GM12878 (cell line): ENCODE measurements at regions not wholly inside any gene's neighbourhood (a gene's known extent, or its start where the extent isn't known, plus 50 kb on each side); places are given as distances from the start of the nearest gene placed in this dataset.

Experiments used
- ATAC-seq: fragments of 200-7000 bp; cut with Tn5 transposase; 3 replicates; pipeline ENCODE4 v1.9.1; 2020; ENCODE audit warnings: mild to moderate bottlenecking, moderate library complexity
- BruUV-seq: library from RNA; stranded (reverse); fragments of 400-500 nt; replicated peaks from 2 replicates; lab custom pipeline; 2021; lab: Mats Ljungman, UMichigan
- CTCF ChIA-PET: fragments of 300-600 bp; sonication (Branson Sonifier 250); formaldehyde crosslinking; extraction: SDS; loops from one replicate; lab custom pipeline; 2021; ENCODE audit warnings: inconsistent platforms; lab: Yijun Ruan, JAX
- POLR2A ChIA-PET: fragments of 350-600 bp; formaldehyde crosslinking; extraction: SDS; loops from one replicate; lab custom pipeline; 2021; ENCODE audit warnings: inconsistent platforms; lab: Charles Lee
- RAD21 ChIA-PET: fragments of 300-600 bp; sonication (Branson Sonifier 250); formaldehyde crosslinking; loops from one replicate; lab custom pipeline; 2023; ENCODE audit warnings: antibody characterized with exemption; ENCODE audit not compliant: unreplicated experiment; lab: Charles Lee
- SMC1A ChIA-PET: fragments of 300-600 bp; sonication (Branson Sonifier 250); formaldehyde crosslinking; loops from one replicate; lab custom pipeline; 2023; ENCODE audit not compliant: unreplicated experiment, uncharacterized antibody; lab: Charles Lee
- DNase-seq: peaks from one replicate; pipeline ENCODE4 v3.0.0-alpha.2; 2011; ENCODE audit warnings: low read depth, low spot score
- FAIRE-seq: peaks from 3 replicates; lab custom pipeline; 2011; peaks lifted over from hg19 to GRCh38; lab: Jason Lieb, UNC
- H2AFZ ChIP-seq: 2 replicates; pipeline ENCODE4 v1.6.0; 2011; ENCODE audit warnings: low read depth, low read length, control low read depth; ENCODE audit not compliant: control insufficient read depth
- H3K27ac ChIP-seq: 2 replicates; pipeline ENCODE4 v1.5.1; 2011; ENCODE audit warnings: control low read depth; ENCODE audit not compliant: control insufficient read depth, insufficient read depth
- H3K27me3 ChIP-seq, 2 experiments: replicated peaks in 1 of 2; 2 replicates each; pipeline versions ENCODE4 v1.6.0 to v1.6.1; 2011; ENCODE audit warnings: low read length in 1 of 2; ENCODE audit not compliant: control insufficient read depth in 2 of 2, insufficient read depth in 2 of 2
- H3K36me3 ChIP-seq, 2 experiments: 2 replicates each; pipeline ENCODE4 v1.5.1; 2011; ENCODE audit warnings: low read length in 1 of 2; ENCODE audit not compliant: control insufficient read depth in 2 of 2, insufficient read depth in 2 of 2
- H3K4me1 ChIP-seq: 2 replicates; pipeline ENCODE4 v1.6.1; 2011; ENCODE audit warnings: mild to moderate bottlenecking, low read length, moderate library complexity, mixed read lengths; ENCODE audit not compliant: control insufficient read depth, insufficient read depth
- H3K4me2 ChIP-seq: 2 replicates; pipeline ENCODE4 v1.6.0; 2011; ENCODE audit warnings: control low read depth; ENCODE audit not compliant: control insufficient read depth, insufficient read depth
- H3K4me3 ChIP-seq: fragments of 200-600 bp; sonication (generic); 2 replicates; pipeline ENCODE4 v1.5.1; 2016
- H3K79me2 ChIP-seq: 2 replicates; pipeline ENCODE4 v1.6.0; 2011; ENCODE audit warnings: low read length; ENCODE audit not compliant: control insufficient read depth, insufficient read depth
- H3K9ac ChIP-seq: 2 replicates; pipeline ENCODE4 v1.8.0; 2011; ENCODE audit warnings: low read length, control low read depth, mixed read lengths; ENCODE audit not compliant: control insufficient read depth, insufficient read depth
- H3K9me3 ChIP-seq: replicated peaks from 3 replicates; pipeline ENCODE4 v1.5.1; 2011; ENCODE audit warnings: mild to moderate bottlenecking, low read length; ENCODE audit not compliant: control insufficient read depth, insufficient read depth
- H4K20me1 ChIP-seq: 2 replicates; pipeline ENCODE4 v1.6.0; 2011; ENCODE audit not compliant: control insufficient read depth, insufficient read depth
- HCFC1 ChIP-seq: fragments of 150-350 bp; IDR thresholded peaks from 2 replicates; pipeline ENCODE4 v1.6.1; 2014; ENCODE audit warnings: low read length
- MEF2B ChIP-seq: fragments of 450-650 bp; IDR thresholded peaks from 2 replicates; pipeline ENCODE4 v1.6.1; 2018; ENCODE audit warnings: mild to moderate bottlenecking, moderate library complexity; ENCODE audit not compliant: partially characterized antibody, poor library complexity, severe bottlenecking
- MYC ChIP-seq: IDR thresholded peaks from 2 replicates; pipeline ENCODE4 v1.6.1; 2011; ENCODE audit warnings: mild to moderate bottlenecking, low read length, moderate library complexity, inconsistent platforms; ENCODE audit not compliant: insufficient read depth, insufficient replicate concordance, insufficient read length, severe bottlenecking
- NR2C2 ChIP-seq: IDR thresholded peaks from 2 replicates; pipeline ENCODE4 v1.6.1; 2011; ENCODE audit warnings: borderline replicate concordance, low read depth; ENCODE audit not compliant: control insufficient read depth, insufficient read length
- SREBF1 ChIP-seq: IDR thresholded peaks from 2 replicates; pipeline ENCODE4 v1.6.1; 2012; ENCODE audit warnings: mild to moderate bottlenecking, low read length
- SREBF2 ChIP-seq: IDR thresholded peaks from 2 replicates; pipeline ENCODE4 v1.6.1; 2012; ENCODE audit warnings: mild to moderate bottlenecking, low read length
- YY1 ChIP-seq: IDR thresholded peaks from 2 replicates; pipeline ENCODE4 v1.6.1; 2011; ENCODE audit warnings: low read depth, mild to moderate bottlenecking, low read length
- WGBS: methylation state at CpG from one replicate; pipeline ENCODE4 v1.1.6; 2016; ENCODE audit warnings: low lambda C conversion rate; ENCODE audit not compliant: insufficient replicate concordance, insufficient coverage; ENCODE audit errors: missing lambda C conversion rate; 5-methylcytosine and 5-hydroxymethylcytosine counted together
- in situ Hi-C: fragments of 300-500 bp; cut with MboI; formaldehyde crosslinking; loops from 9 replicates; pipeline ENCODE4 v1.14.3; 2018; ENCODE audit warnings: mixed read lengths
- intact Hi-C: fragments of 100-400 bp; cut with micrococcal nuclease; formaldehyde crosslinking; loops from one replicate; pipeline ENCODE4 v1.14.2; 2022; ENCODE audit not compliant: unreplicated experiment
- TF ChIP-seq, protein P1 (sequence below): fragments of 450-650 bp; conservative IDR thresholded peaks from 2 replicates; pipeline ENCODE4 v1.6.1; 2017; ENCODE audit warnings: mild to moderate bottlenecking, moderate library complexity
- TF ChIP-seq, protein P2 (sequence below): fragments of 450-650 bp; IDR thresholded peaks from 2 replicates; pipeline ENCODE4 v1.6.1; 2017; ENCODE audit warnings: mild to moderate bottlenecking, moderate library complexity
- TF ChIP-seq, protein P3 (sequence below): fragments of 450-650 bp; IDR thresholded peaks from 2 replicates; pipeline ENCODE4 v1.6.1; 2017; ENCODE audit warnings: mild to moderate bottlenecking
- TF ChIP-seq, protein P4 (sequence below): fragments of 450-650 bp; IDR thresholded peaks from 2 replicates; pipeline ENCODE4 v1.6.1; 2018; ENCODE audit warnings: mild to moderate bottlenecking, low read depth, moderate library complexity; ENCODE audit not compliant: partially characterized antibody

DNA sequence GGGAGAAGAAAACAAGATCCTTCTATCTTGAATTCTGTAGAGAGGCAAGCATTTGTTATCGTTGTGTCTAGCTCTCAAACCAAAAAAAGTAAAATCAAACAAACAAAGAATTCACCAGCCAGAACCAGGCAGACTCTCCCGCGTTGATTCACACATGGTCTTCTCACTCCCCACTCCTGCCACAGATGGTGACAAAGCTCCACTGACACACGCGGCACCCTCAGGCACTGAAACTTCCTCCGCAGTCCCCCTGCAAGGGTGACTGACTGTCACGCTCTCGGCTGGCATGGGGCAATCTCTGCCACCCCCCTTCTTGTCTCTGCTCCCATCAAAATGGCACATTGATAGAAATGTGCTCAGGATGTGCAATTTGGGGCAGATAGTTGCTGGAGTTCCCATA, 304.9 kb downstream of the DHX15 start:
- no peaks in the 10 kb centered on the region for H3K4me1 ChIP-seq
- DNase-seq (no peak), ATAC-seq (no peak), FAIRE-seq (no peak)
- H3K27ac ChIP-seq = no peak overlapping the region
- H3K9ac ChIP-seq = no peak overlapping the region
- no peaks in the 10 kb centered on the region for H3K36me3 ChIP-seq
- H3K9me3 ChIP-seq = no peaks in the 10 kb centered on the region
- intact Hi-C loops = no loop called here
- no peaks in the 10 kb centered on the region for H3K79me2 ChIP-seq
- H3K4me3 ChIP-seq = no peak overlapping the region
- ChIA-PET SMC1A (no interaction called here), RAD21 (no interaction called here), CTCF (no interaction called here), POLR2A (no interaction called here)
- no peak overlapping the region for H3K4me2 ChIP-seq
- no TSS peak for BruUV-seq
- no peaks in the 10 kb centered on the region for H4K20me1 ChIP-seq
- no peak overlapping the region for H2AFZ ChIP-seq
- no peaks in the 10 kb centered on the region; a peak in 1 of 4 replicates for H3K27me3 ChIP-seq
- WGBS = 24% methylated on average over 8 of the region's 8 CpGs
- in situ Hi-C loops = no loop called here
- TF ChIP-seq SREBF1 = no peak
- no peak for TF ChIP-seq SREBF2
- TF ChIP-seq HCFC1 = no peak
- TF ChIP-seq, protein P1, sequence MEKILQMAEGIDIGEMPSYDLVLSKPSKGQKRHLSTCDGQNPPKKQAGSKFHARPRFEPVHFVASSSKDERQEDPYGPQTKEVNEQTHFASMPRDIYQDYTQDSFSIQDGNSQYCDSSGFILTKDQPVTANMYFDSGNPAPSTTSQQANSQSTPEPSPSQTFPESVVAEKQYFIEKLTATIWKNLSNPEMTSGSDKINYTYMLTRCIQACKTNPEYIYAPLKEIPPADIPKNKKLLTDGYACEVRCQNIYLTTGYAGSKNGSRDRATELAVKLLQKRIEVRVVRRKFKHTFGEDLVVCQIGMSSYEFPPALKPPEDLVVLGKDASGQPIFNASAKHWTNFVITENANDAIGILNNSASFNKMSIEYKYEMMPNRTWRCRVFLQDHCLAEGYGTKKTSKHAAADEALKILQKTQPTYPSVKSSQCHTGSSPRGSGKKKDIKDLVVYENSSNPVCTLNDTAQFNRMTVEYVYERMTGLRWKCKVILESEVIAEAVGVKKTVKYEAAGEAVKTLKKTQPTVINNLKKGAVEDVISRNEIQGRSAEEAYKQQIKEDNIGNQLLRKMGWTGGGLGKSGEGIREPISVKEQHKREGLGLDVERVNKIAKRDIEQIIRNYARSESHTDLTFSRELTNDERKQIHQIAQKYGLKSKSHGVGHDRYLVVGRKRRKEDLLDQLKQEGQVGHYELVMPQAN = no peak
- TF ChIP-seq, protein P2, sequence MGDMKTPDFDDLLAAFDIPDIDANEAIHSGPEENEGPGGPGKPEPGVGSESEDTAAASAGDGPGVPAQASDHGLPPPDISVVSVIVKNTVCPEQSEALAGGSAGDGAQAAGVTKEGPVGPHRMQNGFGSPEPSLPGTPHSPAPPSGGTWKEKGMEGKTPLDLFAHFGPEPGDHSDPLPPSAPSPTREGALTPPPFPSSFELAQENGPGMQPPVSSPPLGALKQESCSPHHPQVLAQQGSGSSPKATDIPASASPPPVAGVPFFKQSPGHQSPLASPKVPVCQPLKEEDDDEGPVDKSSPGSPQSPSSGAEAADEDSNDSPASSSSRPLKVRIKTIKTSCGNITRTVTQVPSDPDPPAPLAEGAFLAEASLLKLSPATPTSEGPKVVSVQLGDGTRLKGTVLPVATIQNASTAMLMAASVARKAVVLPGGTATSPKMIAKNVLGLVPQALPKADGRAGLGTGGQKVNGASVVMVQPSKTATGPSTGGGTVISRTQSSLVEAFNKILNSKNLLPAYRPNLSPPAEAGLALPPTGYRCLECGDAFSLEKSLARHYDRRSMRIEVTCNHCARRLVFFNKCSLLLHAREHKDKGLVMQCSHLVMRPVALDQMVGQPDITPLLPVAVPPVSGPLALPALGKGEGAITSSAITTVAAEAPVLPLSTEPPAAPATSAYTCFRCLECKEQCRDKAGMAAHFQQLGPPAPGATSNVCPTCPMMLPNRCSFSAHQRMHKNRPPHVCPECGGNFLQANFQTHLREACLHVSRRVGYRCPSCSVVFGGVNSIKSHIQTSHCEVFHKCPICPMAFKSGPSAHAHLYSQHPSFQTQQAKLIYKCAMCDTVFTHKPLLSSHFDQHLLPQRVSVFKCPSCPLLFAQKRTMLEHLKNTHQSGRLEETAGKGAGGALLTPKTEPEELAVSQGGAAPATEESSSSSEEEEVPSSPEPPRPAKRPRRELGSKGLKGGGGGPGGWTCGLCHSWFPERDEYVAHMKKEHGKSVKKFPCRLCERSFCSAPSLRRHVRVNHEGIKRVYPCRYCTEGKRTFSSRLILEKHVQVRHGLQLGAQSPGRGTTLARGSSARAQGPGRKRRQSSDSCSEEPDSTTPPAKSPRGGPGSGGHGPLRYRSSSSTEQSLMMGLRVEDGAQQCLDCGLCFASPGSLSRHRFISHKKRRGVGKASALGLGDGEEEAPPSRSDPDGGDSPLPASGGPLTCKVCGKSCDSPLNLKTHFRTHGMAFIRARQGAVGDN = no peak
- TF ChIP-seq YY1 = no peak
- TF ChIP-seq, protein P3, sequence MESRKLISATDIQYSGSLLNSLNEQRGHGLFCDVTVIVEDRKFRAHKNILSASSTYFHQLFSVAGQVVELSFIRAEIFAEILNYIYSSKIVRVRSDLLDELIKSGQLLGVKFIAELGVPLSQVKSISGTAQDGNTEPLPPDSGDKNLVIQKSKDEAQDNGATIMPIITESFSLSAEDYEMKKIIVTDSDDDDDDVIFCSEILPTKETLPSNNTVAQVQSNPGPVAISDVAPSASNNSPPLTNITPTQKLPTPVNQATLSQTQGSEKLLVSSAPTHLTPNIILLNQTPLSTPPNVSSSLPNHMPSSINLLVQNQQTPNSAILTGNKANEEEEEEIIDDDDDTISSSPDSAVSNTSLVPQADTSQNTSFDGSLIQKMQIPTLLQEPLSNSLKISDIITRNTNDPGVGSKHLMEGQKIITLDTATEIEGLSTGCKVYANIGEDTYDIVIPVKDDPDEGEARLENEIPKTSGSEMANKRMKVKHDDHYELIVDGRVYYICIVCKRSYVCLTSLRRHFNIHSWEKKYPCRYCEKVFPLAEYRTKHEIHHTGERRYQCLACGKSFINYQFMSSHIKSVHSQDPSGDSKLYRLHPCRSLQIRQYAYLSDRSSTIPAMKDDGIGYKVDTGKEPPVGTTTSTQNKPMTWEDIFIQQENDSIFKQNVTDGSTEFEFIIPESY = no peak
- TF ChIP-seq NR2C2 = no peak
- TF ChIP-seq, protein P4, sequence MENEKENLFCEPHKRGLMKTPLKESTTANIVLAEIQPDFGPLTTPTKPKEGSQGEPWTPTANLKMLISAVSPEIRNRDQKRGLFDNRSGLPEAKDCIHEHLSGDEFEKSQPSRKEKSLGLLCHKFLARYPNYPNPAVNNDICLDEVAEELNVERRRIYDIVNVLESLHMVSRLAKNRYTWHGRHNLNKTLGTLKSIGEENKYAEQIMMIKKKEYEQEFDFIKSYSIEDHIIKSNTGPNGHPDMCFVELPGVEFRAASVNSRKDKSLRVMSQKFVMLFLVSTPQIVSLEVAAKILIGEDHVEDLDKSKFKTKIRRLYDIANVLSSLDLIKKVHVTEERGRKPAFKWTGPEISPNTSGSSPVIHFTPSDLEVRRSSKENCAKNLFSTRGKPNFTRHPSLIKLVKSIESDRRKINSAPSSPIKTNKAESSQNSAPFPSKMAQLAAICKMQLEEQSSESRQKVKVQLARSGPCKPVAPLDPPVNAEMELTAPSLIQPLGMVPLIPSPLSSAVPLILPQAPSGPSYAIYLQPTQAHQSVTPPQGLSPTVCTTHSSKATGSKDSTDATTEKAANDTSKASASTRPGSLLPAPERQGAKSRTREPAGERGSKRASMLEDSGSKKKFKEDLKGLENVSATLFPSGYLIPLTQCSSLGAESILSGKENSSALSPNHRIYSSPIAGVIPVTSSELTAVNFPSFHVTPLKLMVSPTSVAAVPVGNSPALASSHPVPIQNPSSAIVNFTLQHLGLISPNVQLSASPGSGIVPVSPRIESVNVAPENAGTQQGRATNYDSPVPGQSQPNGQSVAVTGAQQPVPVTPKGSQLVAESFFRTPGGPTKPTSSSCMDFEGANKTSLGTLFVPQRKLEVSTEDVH = no peak
- TF ChIP-seq MEF2B = no peak
- no peak for TF ChIP-seq MYC
